Renal cortex interstitium (tissue), 11 donors: ENCODE measurements at regions not wholly inside any gene's neighbourhood (a gene's known extent, or its start where the extent isn't known, plus 50 kb on each side); places are given as distances from the start of the nearest gene placed in this dataset.
"Not testable (repeated sequence)": the region's sequence is repeated elsewhere in the genome, so short reads cannot be mapped to it uniquely, and the experiment has no call there.

Experiments used
- DNase-seq, 11 donors: peaks; one replicate each; pipeline ENCODE4 v3.0.0-alpha.2; 2013; ENCODE audit warnings: low read depth in 9 of 11, low spot score in 4 of 11; ENCODE audit errors: extremely low read depth in 1 of 11

DNA sequence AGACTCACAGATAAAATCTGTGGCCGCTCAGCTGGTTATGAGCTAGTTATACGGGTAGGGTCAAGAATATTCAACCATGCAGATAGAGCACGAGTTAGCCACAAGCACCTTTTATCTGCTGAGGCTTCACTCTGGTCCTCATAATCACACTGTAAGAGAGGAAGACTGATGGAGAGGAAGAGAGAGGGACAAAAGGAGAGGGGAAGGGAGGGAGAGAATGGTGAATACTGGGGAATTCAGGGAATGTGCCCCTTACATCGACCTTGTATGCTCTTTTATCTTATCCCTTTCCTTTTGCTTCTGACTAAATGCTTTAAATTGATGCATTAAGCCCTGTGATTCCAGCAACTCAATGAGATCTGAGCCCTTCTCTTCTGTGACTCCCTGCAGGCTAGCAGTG, 333.1 kb downstream of the DSEL start:
- no peak for DNase-seq

DNA sequence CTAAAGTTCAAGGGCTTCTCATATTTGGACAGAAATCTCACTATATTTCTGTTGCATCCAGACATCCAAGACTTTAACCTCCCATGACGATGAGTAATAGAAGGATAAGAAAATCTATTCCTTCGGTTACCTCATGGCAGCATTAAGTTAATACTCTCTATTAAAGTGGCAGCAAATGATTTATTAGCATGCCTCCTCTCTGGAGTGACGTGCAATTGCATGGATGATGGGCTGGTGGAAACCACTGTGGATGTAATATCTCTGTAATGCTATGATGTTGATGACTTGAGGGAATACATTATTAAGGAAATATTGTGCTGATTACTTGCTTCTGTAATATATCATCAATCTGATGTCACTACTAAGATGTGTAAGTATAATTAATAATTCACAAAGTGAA, 336.8 kb downstream of the DSEL start:
- no peak for DNase-seq

DNA sequence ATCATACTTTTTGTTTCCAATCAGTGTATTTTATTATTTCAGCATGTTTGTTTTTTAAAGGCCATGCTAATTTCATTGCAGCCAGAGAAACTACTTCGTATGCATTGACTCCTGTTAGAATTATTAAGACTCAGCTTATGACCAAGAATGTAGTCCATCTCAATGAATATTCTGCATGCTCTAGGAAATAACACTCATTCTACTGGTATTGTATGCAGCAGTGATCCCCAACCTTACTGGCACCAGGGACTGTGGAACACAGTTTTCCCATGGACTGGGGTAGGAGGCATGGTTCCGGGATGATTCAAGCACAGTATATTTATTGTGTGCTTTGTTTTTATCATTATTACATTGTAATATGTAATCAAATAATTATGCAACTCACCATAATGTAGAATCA, 356.9 kb downstream of the DSEL start:
- no peak for DNase-seq

DNA sequence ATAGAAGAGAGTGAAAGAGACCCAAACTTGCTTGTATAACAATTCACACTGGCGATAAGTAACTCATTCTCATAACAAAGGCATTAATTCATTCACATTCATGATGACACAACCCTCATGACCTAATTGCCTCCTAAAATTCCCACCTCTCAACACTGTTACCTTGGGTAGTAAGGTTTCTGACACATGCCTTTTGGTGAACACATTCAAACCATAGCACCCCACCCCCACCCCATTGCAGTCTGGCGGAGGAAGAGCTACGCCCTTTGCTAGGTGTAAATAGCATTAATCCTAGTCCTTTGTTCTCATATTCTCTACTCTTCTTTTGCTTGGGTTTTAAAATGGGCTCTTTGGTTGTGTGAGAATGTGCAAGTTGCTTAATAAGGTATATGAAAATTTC, 361.5 kb downstream of the DSEL start:
- DNase-seq: no peak

DNA sequence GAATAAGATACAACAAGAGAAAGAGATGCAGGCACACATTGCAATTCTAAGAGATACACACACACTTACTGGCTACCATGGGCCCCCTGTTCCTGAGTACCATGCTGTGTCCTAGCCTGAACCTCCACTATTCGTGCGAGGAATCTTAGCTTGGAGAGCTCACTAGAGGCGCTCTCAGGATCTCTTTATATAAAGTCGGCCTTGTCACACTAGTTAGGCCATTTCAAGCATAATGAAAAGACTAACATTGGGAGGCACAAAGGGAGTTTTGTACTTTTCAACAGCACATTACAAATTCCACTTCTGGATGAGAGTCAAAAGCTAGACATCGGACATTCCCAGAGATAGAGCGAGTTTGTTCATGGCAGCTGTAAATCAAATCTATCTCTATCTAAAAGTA, 365.2 kb downstream of the DSEL start:
- DNase-seq: no peak

DNA sequence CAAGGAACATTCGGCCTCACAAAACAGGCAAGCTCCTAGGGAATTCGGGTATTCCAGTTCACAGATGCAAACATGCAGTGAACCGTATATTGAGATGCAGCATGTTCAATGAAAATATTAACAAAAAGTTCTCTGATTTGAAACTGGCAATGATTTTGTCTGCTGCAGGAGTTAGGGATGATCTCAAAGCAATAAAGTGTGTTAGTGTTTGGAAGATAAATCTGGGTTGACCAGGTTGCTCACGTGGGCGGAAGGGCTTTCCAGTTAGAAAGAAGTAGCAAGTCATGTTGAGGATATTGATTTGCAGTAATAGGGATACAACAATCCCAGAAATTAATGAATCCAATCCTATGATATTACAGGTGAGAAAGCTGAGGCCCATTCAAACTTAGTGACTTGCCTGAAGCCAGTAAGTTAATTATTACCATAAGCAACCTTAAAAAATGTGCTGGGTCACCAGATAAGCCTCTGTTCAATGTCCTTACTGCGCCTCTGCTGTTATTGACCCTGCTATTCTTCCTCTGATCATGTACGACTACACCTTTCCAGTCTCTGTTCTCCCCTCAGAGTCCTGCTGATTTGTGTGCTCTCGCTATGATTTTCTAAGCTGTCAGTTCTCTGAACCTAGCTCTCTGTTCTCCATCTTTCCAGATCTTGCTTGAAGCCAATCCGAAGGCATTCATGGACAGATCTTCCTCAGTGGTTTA, 370.8 kb downstream of the DSEL start:
- DNase-seq: no peak

DNA sequence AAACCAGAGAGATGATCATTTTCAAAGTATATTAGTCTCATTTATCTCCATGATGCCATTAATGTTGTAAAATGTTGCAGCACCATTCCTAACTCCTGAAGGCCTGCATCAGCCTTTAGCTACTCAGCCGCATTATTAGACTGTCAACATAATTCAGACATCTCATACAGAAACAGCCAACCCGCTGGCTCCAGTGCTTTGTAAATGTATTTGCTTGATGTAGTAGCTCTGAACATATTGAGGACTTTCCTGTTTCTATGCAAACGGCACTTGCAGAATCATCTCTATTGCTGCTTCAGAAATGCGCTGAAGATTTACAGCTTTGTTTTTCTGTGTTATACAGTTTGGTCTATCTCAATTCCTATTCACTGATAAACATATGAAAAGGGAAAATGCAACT, 372.2 kb downstream of the DSEL start:
- DNase-seq: no peak

DNA sequence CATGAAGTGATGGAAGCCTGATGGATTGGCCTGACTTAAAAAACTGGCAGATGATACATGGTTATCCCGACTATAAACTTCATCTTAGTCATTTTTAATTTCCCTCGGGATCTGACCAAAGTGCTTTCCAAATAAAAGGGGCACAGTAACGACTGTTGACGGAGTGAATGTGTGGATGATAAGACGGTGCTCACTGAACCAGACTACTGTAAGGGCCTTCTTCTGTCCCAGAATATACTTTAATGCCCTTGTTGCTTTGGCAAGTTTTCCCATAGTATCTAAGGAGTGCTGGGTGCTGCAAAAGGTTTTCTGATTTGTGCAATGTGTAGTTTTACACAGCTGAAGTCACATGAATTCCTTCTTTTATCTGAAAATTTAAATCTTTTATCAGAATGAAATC, 373.5 kb downstream of the DSEL start:
- no peak for DNase-seq

DNA sequence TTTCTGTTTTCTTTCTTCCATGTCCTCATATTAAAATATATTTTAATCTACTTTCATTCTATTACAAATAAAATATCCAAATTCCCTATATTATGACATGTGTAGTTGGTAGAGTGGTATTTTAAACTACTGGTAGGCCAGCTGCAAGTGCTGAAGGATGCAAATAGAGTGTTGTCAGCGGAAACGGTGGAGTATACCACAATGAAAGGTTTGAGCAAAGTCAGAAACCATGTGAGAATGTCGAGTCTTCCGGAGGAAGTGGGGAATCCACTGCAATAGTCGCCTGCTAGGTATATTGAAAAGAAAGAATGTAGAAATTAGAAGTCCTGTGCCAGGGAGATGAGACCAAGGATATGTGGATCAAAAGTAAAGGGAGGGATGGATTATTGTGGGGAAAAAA, 373.9 kb downstream of the DSEL start:
- no peak for DNase-seq

DNA sequence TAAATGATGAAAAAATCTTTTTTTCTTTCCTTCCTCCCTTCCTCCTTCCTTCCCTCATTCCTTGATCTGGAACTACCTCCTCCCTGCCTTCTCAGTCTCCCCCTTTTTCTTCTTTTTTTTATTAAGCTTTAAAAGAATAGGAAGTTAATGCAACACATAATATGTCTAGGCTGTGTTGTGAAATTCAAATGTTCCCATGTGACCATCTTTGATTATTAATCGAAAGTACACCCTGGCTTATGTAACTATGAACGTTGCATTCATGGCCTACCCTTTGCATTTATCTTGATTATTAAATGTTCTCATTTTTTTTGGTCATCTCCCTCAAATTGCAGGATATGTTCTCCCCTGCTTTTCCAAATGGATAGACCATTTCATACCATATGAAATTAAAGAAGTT, 376.0 kb downstream of the DSEL start:
- no peak for DNase-seq

DNA sequence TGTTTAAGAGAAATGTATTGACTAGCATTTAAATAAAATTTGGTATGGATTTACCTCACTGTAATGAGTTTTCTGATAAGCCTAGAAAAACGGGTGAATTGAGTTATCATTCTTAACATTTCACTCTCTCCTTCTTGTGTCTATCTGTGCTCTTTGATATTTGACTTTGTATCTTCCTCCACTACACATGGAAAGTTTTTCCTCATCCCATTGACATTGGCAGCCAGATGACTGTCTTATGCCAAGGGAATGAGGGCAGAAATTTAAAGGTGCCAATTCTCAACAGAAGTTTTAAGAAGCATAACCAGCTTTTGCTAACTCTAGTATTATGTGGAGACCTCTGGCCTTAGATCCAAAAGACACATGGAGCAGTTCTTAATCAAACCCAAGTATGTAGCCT, 376.6 kb downstream of the DSEL start:
- DNase-seq: no peak

DNA sequence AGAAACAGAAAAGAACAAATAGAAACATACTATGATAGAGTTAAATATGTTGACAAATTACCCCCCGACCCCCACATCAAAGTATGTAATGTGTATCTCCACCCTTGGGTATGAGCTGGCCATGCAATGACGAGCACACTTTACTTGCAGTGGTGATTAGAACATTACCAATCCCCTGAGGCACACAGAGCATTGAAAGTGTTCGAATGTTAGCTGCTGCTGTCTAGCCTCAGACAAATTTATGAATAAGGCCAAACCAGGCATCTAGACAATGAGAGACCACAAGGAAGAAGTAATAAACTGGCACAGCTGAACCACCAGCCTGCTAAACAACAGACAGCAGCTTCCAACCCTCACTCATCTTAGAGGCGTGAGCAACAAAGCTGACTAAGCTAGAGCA, 380.5 kb downstream of the DSEL start:
- no peak for DNase-seq

DNA sequence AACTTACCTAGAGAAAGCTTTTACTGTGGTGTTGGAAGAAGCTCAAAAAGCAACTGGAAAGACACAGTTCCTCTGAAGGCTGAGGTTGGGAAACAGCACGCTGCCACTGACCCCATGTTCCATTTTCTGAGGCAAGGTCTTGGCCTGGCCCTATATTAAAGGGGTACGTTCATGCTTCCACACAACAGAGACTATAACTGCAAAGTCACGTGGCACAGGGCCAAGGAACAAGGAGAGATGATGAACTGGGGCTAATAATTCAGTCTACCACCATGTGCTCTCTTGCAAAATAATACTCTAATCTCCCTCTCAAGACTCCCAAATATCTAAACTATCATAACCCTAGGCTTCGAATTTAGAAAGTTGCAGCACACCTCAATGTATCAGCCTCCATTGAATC, 381.6 kb downstream of the DSEL start:
- no peak for DNase-seq

DNA sequence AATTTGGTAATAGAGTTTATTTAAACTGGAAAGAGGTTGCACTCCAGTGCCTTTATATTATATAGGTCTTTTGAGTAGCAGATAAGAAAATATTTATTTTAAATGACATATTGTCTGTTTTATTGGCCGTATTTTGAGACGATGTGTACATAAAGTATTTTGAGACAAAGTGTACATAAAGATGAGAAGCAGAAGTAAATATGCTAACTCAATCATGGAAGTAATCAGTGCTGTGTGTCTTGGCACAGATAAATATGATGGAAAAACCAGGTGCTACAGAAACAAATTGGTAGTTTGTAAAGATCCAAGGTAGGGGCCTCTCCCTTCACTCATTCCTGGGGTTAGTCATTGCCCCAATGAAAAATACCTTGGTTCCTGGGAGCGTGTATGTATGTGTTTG, 382.9 kb downstream of the DSEL start:
- no peak for DNase-seq

DNA sequence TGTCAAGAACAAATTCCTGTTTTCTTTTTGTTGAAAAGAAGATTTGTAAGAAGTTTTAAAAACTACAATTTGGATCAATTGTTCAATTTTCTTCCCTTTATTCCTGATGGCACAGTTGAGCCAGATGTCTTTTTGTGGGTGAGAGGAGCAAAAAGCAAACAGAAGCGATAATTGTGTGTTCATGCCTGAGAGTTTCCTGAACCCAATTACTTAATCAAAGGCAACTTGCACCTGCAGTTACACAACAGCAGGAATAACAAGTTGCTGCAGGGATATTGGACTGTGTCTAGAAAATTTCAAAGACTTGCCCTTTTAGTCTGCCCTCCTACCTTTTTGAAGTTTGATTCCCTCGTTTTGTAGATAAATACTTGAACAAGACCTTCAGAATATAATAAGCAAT, 383.6 kb downstream of the DSEL start:
- DNase-seq: no peak

DNA sequence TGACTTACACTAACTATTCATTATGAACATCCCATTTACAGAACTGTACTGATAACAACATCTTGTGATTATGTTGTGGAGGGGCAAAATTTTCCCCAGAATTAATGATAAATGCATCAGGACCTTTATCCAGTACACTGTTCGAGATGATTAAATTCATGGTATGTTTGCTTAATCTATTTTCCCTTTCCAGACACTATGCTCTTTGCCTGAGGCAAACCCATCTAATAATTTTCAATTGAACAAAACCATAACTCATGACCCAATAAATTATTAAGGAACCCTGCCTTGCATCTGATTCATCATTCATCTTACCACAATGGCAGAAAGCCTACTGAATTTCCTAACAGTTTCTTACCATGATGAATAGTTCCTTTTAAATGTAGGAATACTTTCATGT, 385.0 kb downstream of the DSEL start:
- DNase-seq: no peak

DNA sequence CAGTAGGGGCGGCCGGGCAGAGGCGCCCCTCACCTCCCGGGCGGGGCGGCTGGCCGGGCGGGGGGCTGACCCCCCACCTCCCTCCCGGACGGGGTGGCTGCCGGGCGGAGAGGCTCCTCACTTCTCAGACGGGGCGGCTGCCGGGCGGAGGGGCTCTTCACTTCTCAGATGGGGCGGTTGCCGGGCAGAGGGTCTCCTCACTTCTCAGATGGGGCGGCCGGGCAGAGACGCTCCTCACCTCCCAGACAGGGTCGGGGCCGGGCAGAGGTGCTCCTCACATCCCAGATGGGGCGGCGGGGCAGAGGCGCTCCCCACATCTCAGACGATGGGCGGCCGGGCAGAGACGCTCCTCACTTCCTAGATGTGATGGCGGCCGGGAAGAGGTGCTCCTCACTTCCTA, 389.8 kb downstream of the DSEL start:
- DNase-seq: not testable (repeated sequence)

DNA sequence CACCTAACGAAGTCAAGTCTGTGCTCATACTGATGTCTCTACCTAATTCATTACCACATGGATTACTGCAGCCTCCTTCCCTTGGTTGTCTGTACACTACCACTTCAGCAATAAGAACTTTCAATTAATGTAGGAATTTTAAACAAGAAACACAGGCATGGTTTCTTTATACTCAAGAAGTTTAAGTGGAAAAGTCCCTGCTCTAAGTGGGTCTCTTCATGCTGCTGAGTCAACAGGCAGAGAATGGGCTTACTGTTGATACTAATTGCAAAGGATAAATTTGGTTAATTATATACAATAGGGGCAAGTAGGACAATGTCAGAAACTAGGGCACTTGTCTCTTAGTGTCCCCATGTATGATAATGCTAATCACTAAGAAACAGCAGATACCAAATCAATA, 392.6 kb downstream of the DSEL start:
- no peak for DNase-seq

DNA sequence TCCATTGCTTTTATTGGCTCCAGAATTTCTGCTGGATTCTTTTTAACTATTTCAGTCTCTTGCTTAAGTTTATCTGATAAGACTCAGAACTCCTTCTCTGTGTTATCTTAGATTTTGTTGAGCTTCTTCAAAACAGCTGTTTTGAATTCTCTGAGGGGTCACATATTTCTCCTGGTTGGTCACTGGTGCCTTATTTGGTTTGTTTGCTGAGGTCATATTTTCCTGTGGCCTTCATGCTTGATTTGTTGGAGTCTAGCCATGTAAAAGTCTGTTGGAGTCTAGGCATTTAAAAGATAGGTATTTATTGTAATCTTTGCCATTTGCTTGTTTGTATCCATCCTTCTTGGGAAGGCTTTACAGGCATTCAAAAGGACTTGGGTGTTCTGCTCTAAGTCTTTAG, 398.7 kb downstream of the DSEL start:
- DNase-seq: no peak

DNA sequence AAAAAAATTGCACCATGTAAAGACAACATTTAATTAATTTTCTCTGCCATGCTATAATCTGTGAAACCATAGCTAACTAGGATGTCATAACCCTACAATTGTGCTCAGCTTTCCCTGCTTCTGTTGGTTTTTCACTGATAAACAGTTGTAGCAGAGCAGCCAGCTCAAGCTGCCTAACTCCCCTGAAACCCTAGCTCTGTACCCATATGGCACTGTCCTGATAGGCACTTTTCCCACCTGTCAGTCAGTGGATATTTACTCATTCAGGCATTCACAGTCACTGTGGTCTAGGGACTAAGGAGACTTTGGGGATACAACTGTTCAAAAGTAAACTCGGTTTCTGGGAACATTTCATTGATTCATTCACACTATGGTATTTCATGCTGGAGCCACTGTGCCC, 407.0 kb downstream of the DSEL start:
- no peak for DNase-seq

DNA sequence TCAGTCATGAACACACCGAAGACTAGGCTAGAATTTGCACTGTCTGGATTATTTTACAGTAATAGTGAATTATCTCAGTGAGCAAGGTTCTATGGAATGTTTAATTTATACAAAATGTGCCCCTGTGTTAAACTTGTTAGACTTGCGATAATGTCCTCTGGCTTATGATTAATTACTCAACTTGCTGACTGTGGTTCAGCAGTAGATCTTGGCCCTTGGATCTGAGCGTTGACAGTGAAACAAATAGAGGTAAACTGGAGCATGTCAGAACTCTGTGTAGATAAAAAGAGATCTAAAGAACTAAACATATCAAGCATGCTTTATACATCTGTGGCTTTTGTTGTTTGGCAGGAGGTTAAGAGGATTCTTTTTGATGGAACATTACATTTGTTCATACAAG, 407.6 kb downstream of the DSEL start:
- DNase-seq: no peak
